ENCODE measurements at regions not wholly inside any gene's neighbourhood (a gene's known extent, or its start where the extent isn't known, plus 50 kb on each side); places are given as distances from the start of the nearest gene placed in this dataset.

DNA sequence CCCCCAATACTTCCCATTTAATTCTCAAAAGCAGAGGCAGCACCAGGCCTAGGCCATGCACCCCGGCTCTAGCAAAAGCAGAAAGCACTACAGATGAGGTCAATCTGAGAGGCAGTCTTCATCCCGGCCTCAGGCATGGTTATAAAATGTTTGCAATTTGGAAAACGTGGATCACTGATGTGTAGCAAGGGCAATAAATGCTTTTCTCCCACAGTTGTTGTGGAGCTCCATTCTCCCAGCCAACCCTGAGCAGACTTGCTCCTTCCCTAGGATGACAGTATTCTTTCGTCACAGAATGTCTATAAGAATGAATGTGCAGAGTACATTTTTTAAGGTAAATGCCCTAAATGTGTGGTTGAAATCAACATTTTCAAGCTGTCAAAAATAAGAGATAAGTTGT lies 157.3 kb upstream of the DAPK1 start:
- Histone ChIP-seq H3K36me3 (ENCODE audit: control insufficient read depth in 1 of 2, insufficient read depth in 2 of 2, low read length in 2 of 2) (no peaks in the 10 kb centered on the region), H3K4me3 (replicated peaks in 1 of 2; ENCODE audit: low read depth in 1 of 2, low read length in 2 of 2) (no peak overlapping the region), H3K27ac (ENCODE audit: low read depth, low read length) (no peak overlapping the region), H2AFZ (ENCODE audit: low read depth, low read length, poor library complexity, severe bottlenecking) (no peak overlapping the region), H3K9ac (ENCODE audit: low read length) (no peak overlapping the region), H3K4me1 (ENCODE audit: control insufficient read depth in 1 of 2, insufficient read depth in 2 of 2, low read length in 2 of 2) (no peaks in the 10 kb centered on the region), H3K79me2 (ENCODE audit: insufficient read depth, low read length) (no peaks in the 10 kb centered on the region), H3K27me3 (ENCODE audit: insufficient read depth, low read length) (peaks cover 29% of the 10 kb centered on the region), H3K9me2 (ENCODE audit: insufficient read depth) (no peaks in the 10 kb centered on the region), H3K9me3 (ENCODE audit: control insufficient read depth in 1 of 2, insufficient read depth in 1 of 2, low read depth in 1 of 2, low read length in 2 of 2) (no peaks in the 10 kb centered on the region), H4K20me1 (ENCODE audit: insufficient read depth) (no peaks in the 10 kb centered on the region), H3K4me2 (ENCODE audit: low read length) (no peak overlapping the region)
- DNase-seq (ENCODE audit: low read depth, low spot score) (no peak), ATAC-seq (no peak)
- RAD21 ChIA-PET (ENCODE audit: low non-redundant PET in 1 of 2, low total read pairs in 2 of 2, uncharacterized antibody in 2 of 2, unreplicated experiment in 2 of 2), result no interaction called here
- TF ChIP-seq POLR2A (IDR thresholded peaks at IDR 0.05; ENCODE audit: borderline replicate concordance, extremely low read depth, insufficient read depth, insufficient read length) (no peak), JUND (IDR thresholded peaks at IDR 0.05) (no peak), FOSL1 (IDR thresholded peaks at IDR 0.05; ENCODE audit: low read depth) (no peak), EZH2phosphoT487 (IDR thresholded peaks at IDR 0.05; ENCODE audit: borderline replicate concordance) (no peak), SIN3A (IDR thresholded peaks at IDR 0.05; ENCODE audit: low read depth) (no peak), CEBPB (IDR thresholded peaks at IDR 0.05; ENCODE audit: low read depth) (no peak), TCF7L2 (IDR thresholded peaks at IDR 0.05; ENCODE audit: borderline replicate concordance, extremely low read depth, insufficient read depth, insufficient read length) (no peak), SP1 (IDR thresholded peaks at IDR 0.05; ENCODE audit: low read depth) (no peak), YY1 (IDR thresholded peaks at IDR 0.05; ENCODE audit: extremely low read depth, insufficient replicate concordance, low read depth, low read length) (no peak), EGR1 (IDR thresholded peaks at IDR 0.05; ENCODE audit: low read depth) (no peak), ZNF274 (IDR thresholded peaks at IDR 0.05; ENCODE audit: low read depth, low read length) (no peak), ELF1 (IDR thresholded peaks at IDR 0.05; ENCODE audit: borderline replicate concordance, low read depth) (no peak), RAD21 (IDR thresholded peaks at IDR 0.05; ENCODE audit: low read depth) (no peak)
- TF ChIP-seq, protein P1, sequence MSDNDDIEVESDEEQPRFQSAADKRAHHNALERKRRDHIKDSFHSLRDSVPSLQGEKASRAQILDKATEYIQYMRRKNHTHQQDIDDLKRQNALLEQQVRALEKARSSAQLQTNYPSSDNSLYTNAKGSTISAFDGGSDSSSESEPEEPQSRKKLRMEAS (IDR thresholded peaks at IDR 0.05), result no peak
- TF ChIP-seq, protein P2, sequence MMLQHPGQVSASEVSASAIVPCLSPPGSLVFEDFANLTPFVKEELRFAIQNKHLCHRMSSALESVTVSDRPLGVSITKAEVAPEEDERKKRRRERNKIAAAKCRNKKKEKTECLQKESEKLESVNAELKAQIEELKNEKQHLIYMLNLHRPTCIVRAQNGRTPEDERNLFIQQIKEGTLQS (IDR thresholded peaks at IDR 0.05), result no peak
- TF ChIP-seq, protein P3, sequence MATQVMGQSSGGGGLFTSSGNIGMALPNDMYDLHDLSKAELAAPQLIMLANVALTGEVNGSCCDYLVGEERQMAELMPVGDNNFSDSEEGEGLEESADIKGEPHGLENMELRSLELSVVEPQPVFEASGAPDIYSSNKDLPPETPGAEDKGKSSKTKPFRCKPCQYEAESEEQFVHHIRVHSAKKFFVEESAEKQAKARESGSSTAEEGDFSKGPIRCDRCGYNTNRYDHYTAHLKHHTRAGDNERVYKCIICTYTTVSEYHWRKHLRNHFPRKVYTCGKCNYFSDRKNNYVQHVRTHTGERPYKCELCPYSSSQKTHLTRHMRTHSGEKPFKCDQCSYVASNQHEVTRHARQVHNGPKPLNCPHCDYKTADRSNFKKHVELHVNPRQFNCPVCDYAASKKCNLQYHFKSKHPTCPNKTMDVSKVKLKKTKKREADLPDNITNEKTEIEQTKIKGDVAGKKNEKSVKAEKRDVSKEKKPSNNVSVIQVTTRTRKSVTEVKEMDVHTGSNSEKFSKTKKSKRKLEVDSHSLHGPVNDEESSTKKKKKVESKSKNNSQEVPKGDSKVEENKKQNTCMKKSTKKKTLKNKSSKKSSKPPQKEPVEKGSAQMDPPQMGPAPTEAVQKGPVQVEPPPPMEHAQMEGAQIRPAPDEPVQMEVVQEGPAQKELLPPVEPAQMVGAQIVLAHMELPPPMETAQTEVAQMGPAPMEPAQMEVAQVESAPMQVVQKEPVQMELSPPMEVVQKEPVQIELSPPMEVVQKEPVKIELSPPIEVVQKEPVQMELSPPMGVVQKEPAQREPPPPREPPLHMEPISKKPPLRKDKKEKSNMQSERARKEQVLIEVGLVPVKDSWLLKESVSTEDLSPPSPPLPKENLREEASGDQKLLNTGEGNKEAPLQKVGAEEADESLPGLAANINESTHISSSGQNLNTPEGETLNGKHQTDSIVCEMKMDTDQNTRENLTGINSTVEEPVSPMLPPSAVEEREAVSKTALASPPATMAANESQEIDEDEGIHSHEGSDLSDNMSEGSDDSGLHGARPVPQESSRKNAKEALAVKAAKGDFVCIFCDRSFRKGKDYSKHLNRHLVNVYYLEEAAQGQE (IDR thresholded peaks at IDR 0.05; ENCODE audit: low read depth), result no peak
- TF ChIP-seq, protein P4, sequence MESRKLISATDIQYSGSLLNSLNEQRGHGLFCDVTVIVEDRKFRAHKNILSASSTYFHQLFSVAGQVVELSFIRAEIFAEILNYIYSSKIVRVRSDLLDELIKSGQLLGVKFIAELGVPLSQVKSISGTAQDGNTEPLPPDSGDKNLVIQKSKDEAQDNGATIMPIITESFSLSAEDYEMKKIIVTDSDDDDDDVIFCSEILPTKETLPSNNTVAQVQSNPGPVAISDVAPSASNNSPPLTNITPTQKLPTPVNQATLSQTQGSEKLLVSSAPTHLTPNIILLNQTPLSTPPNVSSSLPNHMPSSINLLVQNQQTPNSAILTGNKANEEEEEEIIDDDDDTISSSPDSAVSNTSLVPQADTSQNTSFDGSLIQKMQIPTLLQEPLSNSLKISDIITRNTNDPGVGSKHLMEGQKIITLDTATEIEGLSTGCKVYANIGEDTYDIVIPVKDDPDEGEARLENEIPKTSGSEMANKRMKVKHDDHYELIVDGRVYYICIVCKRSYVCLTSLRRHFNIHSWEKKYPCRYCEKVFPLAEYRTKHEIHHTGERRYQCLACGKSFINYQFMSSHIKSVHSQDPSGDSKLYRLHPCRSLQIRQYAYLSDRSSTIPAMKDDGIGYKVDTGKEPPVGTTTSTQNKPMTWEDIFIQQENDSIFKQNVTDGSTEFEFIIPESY (IDR thresholded peaks at IDR 0.05; ENCODE audit: extremely low read depth, insufficient replicate concordance, low read length), result no peak
- no TSS peak for BruUV-seq (replicated peaks)
- CTCF ChIA-PET, result no interaction called here
- POLR2A ChIA-PET, result no interaction called here
- intact Hi-C loops (cut with micrococcal nuclease), result no loop called here

Measured in HCT116 (cell line).